ENCODE measurements at regions not wholly inside any gene's neighbourhood (a gene's known extent, or its start where the extent isn't known, plus 50 kb on each side); places are given as distances from the start of the nearest gene placed in this dataset.

GRCh38 chr17:34733333-34733732, 154.0 kb downstream of the TMEM132E start:
- no peak for DNase-seq

GRCh38 chr17:34730816-34731215, 151.4 kb downstream of the TMEM132E start:
- no peak for DNase-seq

- no peak for DNase-seq
These were observed 149.5 kb downstream of the TMEM132E start for GRCh38 chr17:34728771-34729310.

GRCh38 chr17:34727601-34728000, 148.2 kb downstream of the TMEM132E start:
- DNase-seq = no peak

GRCh38 chr17:34726536-34727384, 147.4 kb downstream of the TMEM132E start:
- no peak for DNase-seq

GRCh38 chr17:34725725-34726124, 146.3 kb downstream of the TMEM132E start:
- DNase-seq = no peak

- DNase-seq = no peak
These were observed 145.6 kb downstream of the TMEM132E start for GRCh38 chr17:34725008-34725407.

- DNase-seq = no peak
These were observed 144.5 kb downstream of the TMEM132E start for GRCh38 chr17:34723875-34724274.

GRCh38 chr17:34721326-34721725, 141.9 kb downstream of the TMEM132E start:
- no peak for DNase-seq

- no peak for DNase-seq
These were observed 141.4 kb downstream of the TMEM132E start for GRCh38 chr17:34720760-34721159.

- no peak for DNase-seq
These were observed 140.2 kb downstream of the TMEM132E start for GRCh38 chr17:34719569-34719968.

- no peak for DNase-seq
These were observed 137.7 kb downstream of the TMEM132E start for GRCh38 chr17:34717092-34717491.

- no peak for DNase-seq
These were observed 136.9 kb downstream of the TMEM132E start for GRCh38 chr17:34716291-34716690.

GRCh38 chr17:34715504-34715903, 136.1 kb downstream of the TMEM132E start:
- no peak for DNase-seq

- no peak for DNase-seq
These were observed 135.4 kb downstream of the TMEM132E start for GRCh38 chr17:34714475-34715410.

- no peak for DNase-seq
These were observed 134.3 kb downstream of the TMEM132E start for GRCh38 chr17:34713687-34714086.

GRCh38 chr17:34712481-34713195, 133.3 kb downstream of the TMEM132E start:
- no peak for DNase-seq

- no peak for DNase-seq
These were observed 132.3 kb downstream of the TMEM132E start for GRCh38 chr17:34711646-34712045.

- DNase-seq = no peak
These were observed 130.8 kb downstream of the TMEM132E start for GRCh38 chr17:34710226-34710625.

- no peak for DNase-seq
These were observed 129.9 kb downstream of the TMEM132E start for GRCh38 chr17:34709158-34709754.

- no peak for DNase-seq
These were observed 126.6 kb downstream of the TMEM132E start for GRCh38 chr17:34706029-34706428.

GRCh38 chr17:34703533-34703932, 124.2 kb downstream of the TMEM132E start:
- no peak for DNase-seq

Data from stimulated activated CD4-positive, alpha-beta T cell treated with anti-CD3 and anti-CD28 coated beads, Interleukin-4, amount 100 ng/mL, for 4 hours (primary cell).